ENCODE measurements at regions not wholly inside any gene's neighbourhood (a gene's known extent, or its start where the extent isn't known, plus 50 kb on each side); places are given as distances from the start of the nearest gene placed in this dataset.
"Not testable (repeated sequence)": the region's sequence is repeated elsewhere in the genome, so short reads cannot be mapped to it uniquely, and the experiment has no call there.

DNA sequence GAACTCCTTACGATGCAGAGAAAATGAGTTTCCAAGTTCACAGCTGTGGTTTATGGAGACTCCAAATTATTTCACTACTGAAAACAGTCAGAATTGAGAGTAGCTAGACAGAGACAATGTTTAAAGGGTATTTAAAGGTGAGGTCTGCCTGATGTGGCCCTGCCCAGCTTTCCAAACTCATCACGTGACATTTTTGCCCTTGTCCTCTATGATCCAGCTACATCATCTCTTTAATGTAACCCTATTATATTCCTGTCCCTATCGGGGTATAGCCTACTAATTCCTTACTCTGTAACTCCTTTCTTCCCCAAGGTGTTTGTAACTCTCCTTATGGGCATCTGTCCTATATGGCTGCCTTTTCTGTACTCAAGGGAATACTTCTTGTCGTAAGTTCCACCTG is 297.2 kb downstream of the GRXCR1 start:
- in situ Hi-C loops (cut with HindIII; ENCODE audit: low pct_ligation_motif_present, low sequenced_read_pairs) = no loop called here
- Histone ChIP-seq H3K4me3 (ENCODE audit: low read depth, low read length) (no peak overlapping the region), H3K27ac (no peak overlapping the region), H3K27me3 (replicated peaks) (no peaks in the 10 kb centered on the region), H3K36me3 (replicated peaks) (no peaks in the 10 kb centered on the region)
- no peak for DNase-seq
- TF ChIP-seq, protein P1, sequence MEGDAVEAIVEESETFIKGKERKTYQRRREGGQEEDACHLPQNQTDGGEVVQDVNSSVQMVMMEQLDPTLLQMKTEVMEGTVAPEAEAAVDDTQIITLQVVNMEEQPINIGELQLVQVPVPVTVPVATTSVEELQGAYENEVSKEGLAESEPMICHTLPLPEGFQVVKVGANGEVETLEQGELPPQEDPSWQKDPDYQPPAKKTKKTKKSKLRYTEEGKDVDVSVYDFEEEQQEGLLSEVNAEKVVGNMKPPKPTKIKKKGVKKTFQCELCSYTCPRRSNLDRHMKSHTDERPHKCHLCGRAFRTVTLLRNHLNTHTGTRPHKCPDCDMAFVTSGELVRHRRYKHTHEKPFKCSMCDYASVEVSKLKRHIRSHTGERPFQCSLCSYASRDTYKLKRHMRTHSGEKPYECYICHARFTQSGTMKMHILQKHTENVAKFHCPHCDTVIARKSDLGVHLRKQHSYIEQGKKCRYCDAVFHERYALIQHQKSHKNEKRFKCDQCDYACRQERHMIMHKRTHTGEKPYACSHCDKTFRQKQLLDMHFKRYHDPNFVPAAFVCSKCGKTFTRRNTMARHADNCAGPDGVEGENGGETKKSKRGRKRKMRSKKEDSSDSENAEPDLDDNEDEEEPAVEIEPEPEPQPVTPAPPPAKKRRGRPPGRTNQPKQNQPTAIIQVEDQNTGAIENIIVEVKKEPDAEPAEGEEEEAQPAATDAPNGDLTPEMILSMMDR (IDR thresholded peaks at IDR 0.05; ENCODE audit: low read depth, low read length, missing control alignments) = no peak

DNA sequence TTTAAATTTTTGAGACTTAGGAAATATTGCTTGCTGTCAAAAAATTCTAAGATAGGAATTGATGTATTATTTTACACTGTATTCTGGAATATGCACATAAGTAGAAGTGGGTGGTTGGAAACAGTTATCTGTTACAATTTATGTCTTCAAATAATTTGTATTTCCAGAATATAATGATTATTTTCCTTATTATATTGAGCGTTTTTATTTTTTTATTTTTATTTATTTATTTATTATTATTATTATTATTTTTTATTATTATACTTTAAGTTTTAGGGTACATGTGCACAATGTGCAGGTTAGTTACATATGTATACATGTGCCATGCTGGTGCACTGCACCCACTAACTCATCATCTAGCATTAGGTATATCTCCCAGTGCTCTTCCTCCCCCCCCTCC is 320.1 kb downstream of the GRXCR1 start:
- H3K27ac ChIP-seq; H3K4me3 ChIP-seq (ENCODE audit: low read depth, low read length); H3K36me3 ChIP-seq (replicated peaks); H3K27me3 ChIP-seq (replicated peaks); DNase-seq; in situ Hi-C loops (cut with HindIII; ENCODE audit: low pct_ligation_motif_present, low sequenced_read_pairs): not testable (repeated sequence)

- Histone ChIP-seq H3K27me3 (replicated peaks) (no peaks in the 10 kb centered on the region), H3K36me3 (replicated peaks) (no peaks in the 10 kb centered on the region), H3K27ac (no peak overlapping the region), H3K4me3 (ENCODE audit: low read depth, low read length) (no peak overlapping the region)
- TF ChIP-seq, protein P1 (IDR thresholded peaks at IDR 0.05; ENCODE audit: low read depth, low read length, missing control alignments) = no peak
- in situ Hi-C loops (cut with HindIII; ENCODE audit: low pct_ligation_motif_present, low sequenced_read_pairs) = no loop called here
- no peak for DNase-seq
These were observed 331.3 kb downstream of the GRXCR1 start for GRCh38 chr4:43223820-43224219.

- H3K27me3 ChIP-seq (replicated peaks) = no peaks in the 10 kb centered on the region
- TF ChIP-seq, protein P1 (IDR thresholded peaks at IDR 0.05; ENCODE audit: low read depth, low read length, missing control alignments) = no peak
- H3K36me3 ChIP-seq (replicated peaks) = no peaks in the 10 kb centered on the region
- H3K4me3 ChIP-seq (ENCODE audit: low read depth, low read length) = no peak overlapping the region
- in situ Hi-C loops (cut with HindIII; ENCODE audit: low pct_ligation_motif_present, low sequenced_read_pairs) = no loop called here
- no peak for DNase-seq
- no peak overlapping the region for H3K27ac ChIP-seq
These were observed 332.0 kb downstream of the GRXCR1 start for GRCh38 chr4:43224559-43224958.

GRCh38 chr4:43233321-43233720 is 340.8 kb downstream of the GRXCR1 start:
- Histone ChIP-seq H3K27ac (no peak overlapping the region), H3K36me3 (replicated peaks) (no peaks in the 10 kb centered on the region), H3K27me3 (replicated peaks) (no peaks in the 10 kb centered on the region), H3K4me3 (ENCODE audit: low read depth, low read length) (no peak overlapping the region)
- no peak for DNase-seq
- in situ Hi-C loops (cut with HindIII; ENCODE audit: low pct_ligation_motif_present, low sequenced_read_pairs) = no loop called here
- TF ChIP-seq, protein P1 (IDR thresholded peaks at IDR 0.05; ENCODE audit: low read depth, low read length, missing control alignments) = no peak

DNA sequence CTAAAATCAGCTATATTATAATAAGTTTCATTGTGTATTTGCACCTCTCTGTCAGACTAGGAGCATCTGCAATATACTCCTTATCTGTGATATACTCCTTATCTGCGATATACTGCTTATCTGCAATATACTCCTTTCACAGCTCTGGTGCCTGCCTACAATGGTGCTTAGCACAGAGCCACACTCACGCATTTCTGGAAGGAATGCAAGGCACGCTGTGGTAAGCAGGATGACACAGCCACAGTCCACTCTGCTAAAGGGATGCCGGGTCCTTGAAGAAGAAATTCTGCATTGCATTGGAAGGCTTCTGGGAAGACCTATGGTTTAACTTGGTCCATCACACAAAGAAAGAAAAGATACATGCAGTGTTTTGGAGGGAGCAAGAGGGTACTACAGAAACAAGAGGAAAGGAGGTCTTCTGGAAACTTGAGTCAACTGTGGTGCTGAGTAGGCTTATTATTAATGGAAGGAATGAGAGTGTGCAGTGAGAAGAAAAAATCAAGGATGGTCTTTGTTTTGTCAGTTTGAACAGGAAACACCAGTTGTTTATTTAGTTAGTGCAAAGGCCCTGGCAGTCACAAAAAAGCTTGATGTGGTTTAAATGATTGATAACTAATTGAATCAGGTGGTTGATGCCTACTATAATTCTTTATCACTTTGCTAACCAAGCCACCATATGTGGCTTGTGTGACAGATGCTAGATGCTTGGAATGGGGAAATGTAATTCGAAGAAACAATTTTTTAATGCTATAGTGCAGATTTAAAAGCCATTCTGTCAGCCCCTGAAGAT is 342.3 kb downstream of the GRXCR1 start:
- Histone ChIP-seq H3K4me3 (ENCODE audit: low read depth, low read length) (no peak overlapping the region), H3K36me3 (replicated peaks) (no peaks in the 10 kb centered on the region), H3K27ac (no peak overlapping the region), H3K27me3 (replicated peaks) (no peaks in the 10 kb centered on the region)
- in situ Hi-C loops (cut with HindIII; ENCODE audit: low pct_ligation_motif_present, low sequenced_read_pairs) = no loop called here
- TF ChIP-seq, protein P1 (IDR thresholded peaks at IDR 0.05; ENCODE audit: low read depth, low read length, missing control alignments) = no peak
- no peak for DNase-seq
